ENCODE measurements at regions not wholly inside any gene's neighbourhood (a gene's known extent, or its start where the extent isn't known, plus 50 kb on each side); places are given as distances from the start of the nearest gene placed in this dataset.
"Not testable (repeated sequence)": the region's sequence is repeated elsewhere in the genome, so short reads cannot be mapped to it uniquely, and the experiment has no call there.

DNA sequence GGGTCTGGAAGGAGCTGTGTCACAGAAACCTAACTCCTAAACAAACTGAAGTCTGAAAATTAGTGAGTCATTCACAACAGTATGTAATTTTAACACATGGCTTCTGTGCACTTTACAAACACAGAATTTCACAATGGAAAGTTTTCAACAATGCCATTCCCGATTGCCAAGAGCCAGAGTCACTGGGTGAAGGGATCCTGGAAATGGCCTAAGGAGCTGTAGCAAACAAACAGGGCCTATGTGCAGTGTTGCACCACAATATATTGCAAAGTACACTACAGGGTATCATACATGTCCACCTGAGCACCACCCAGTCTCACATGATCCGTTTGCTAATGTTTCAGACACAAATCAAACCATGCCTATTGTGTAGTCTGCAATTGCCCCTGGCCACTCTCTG, 184.7 kb upstream of the OTX2 start:
- H3K36me3 ChIP-seq (ENCODE audit: control insufficient read depth, insufficient read depth, low read length), result no peaks in the 10 kb centered on the region
- H3K27ac ChIP-seq (ENCODE audit: low read depth, low read length), result no peak overlapping the region
- no peaks in the 10 kb centered on the region for H3K27me3 ChIP-seq (ENCODE audit: control insufficient read depth, insufficient read depth, low read length)
- H3K4me1 ChIP-seq (ENCODE audit: control insufficient read depth, insufficient read depth, low read length), result peaks cover 30% of the 10 kb centered on the region
- no peaks in the 10 kb centered on the region for H3K9me3 ChIP-seq (ENCODE audit: control insufficient read depth, insufficient read depth, low read length)
- H3K9ac ChIP-seq (ENCODE audit: low read depth, low read length), result no peak overlapping the region
- no peak overlapping the region for H3K4me3 ChIP-seq (ENCODE audit: low read depth, low read length)

GRCh38 chr14:56992332-56992820, 182.1 kb upstream of the OTX2 start:
- H3K27ac ChIP-seq (ENCODE audit: low read depth, low read length), result no peak overlapping the region
- no peak overlapping the region for H3K4me3 ChIP-seq (ENCODE audit: low read depth, low read length)
- H3K4me1 ChIP-seq (ENCODE audit: control insufficient read depth, insufficient read depth, low read length), result peaks cover 10% of the 10 kb centered on the region
- H3K9me3 ChIP-seq (ENCODE audit: control insufficient read depth, insufficient read depth, low read length), result no peaks in the 10 kb centered on the region
- H3K9ac ChIP-seq (ENCODE audit: low read depth, low read length), result no peak overlapping the region
- no peaks in the 10 kb centered on the region for H3K36me3 ChIP-seq (ENCODE audit: control insufficient read depth, insufficient read depth, low read length)
- H3K27me3 ChIP-seq (ENCODE audit: control insufficient read depth, insufficient read depth, low read length), result no peaks in the 10 kb centered on the region

GRCh38 chr14:56990991-56991627, 180.8 kb upstream of the OTX2 start:
- not testable (repeated sequence) for H3K9ac ChIP-seq (ENCODE audit: low read depth, low read length); H3K9me3 ChIP-seq (ENCODE audit: control insufficient read depth, insufficient read depth, low read length); H3K27me3 ChIP-seq (ENCODE audit: control insufficient read depth, insufficient read depth, low read length); H3K36me3 ChIP-seq (ENCODE audit: control insufficient read depth, insufficient read depth, low read length); H3K27ac ChIP-seq (ENCODE audit: low read depth, low read length); H3K4me3 ChIP-seq (ENCODE audit: low read depth, low read length); H3K4me1 ChIP-seq (ENCODE audit: control insufficient read depth, insufficient read depth, low read length)

GRCh38 chr14:56989359-56989758, 179.1 kb upstream of the OTX2 start:
- Histone ChIP-seq H3K27ac (ENCODE audit: low read depth, low read length) (no peak overlapping the region), H3K4me3 (ENCODE audit: low read depth, low read length) (no peak overlapping the region), H3K9me3 (ENCODE audit: control insufficient read depth, insufficient read depth, low read length) (no peaks in the 10 kb centered on the region), H3K36me3 (ENCODE audit: control insufficient read depth, insufficient read depth, low read length) (no peaks in the 10 kb centered on the region), H3K27me3 (ENCODE audit: control insufficient read depth, insufficient read depth, low read length) (no peaks in the 10 kb centered on the region), H3K9ac (ENCODE audit: low read depth, low read length) (no peak overlapping the region), H3K4me1 (ENCODE audit: control insufficient read depth, insufficient read depth, low read length) (peaks cover 16% of the 10 kb centered on the region; the same call in 1 of the 2 replicates)

- H3K9me3 ChIP-seq (ENCODE audit: control insufficient read depth, insufficient read depth, low read length), result no peaks in the 10 kb centered on the region
- no peak overlapping the region for H3K27ac ChIP-seq (ENCODE audit: low read depth, low read length)
- H3K4me3 ChIP-seq (ENCODE audit: low read depth, low read length), result no peak overlapping the region
- no peaks in the 10 kb centered on the region for H3K36me3 ChIP-seq (ENCODE audit: control insufficient read depth, insufficient read depth, low read length)
- H3K9ac ChIP-seq (ENCODE audit: low read depth, low read length), result no peak overlapping the region
- peaks cover 13% of the 10 kb centered on the region; the same call in 1 of the 2 replicates for H3K4me1 ChIP-seq (ENCODE audit: control insufficient read depth, insufficient read depth, low read length)
- H3K27me3 ChIP-seq (ENCODE audit: control insufficient read depth, insufficient read depth, low read length), result peaks cover 3% of the 10 kb centered on the region; the same call in 1 of the 2 replicates
Observed at GRCh38 chr14:56979936-56980335, 169.7 kb upstream of the OTX2 start.

GRCh38 chr14:56976211-56976610, 165.9 kb upstream of the OTX2 start:
- Histone ChIP-seq H3K9ac (ENCODE audit: low read depth, low read length) (no peak overlapping the region), H3K4me3 (ENCODE audit: low read depth, low read length) (no peak overlapping the region), H3K4me1 (ENCODE audit: control insufficient read depth, insufficient read depth, low read length) (peaks cover 10% of the 10 kb centered on the region; the same call in 1 of the 2 replicates), H3K27me3 (ENCODE audit: control insufficient read depth, insufficient read depth, low read length) (peaks cover 3% of the 10 kb centered on the region; the same call in 1 of the 2 replicates), H3K36me3 (ENCODE audit: control insufficient read depth, insufficient read depth, low read length) (no peaks in the 10 kb centered on the region), H3K9me3 (ENCODE audit: control insufficient read depth, insufficient read depth, low read length) (no peaks in the 10 kb centered on the region), H3K27ac (ENCODE audit: low read depth, low read length) (no peak overlapping the region)

- H3K27ac ChIP-seq (ENCODE audit: low read depth, low read length), result no peak overlapping the region
- no peaks in the 10 kb centered on the region for H3K36me3 ChIP-seq (ENCODE audit: control insufficient read depth, insufficient read depth, low read length)
- H3K9ac ChIP-seq (ENCODE audit: low read depth, low read length), result no peak overlapping the region
- peaks cover 3% of the 10 kb centered on the region; the same call in 1 of the 2 replicates for H3K27me3 ChIP-seq (ENCODE audit: control insufficient read depth, insufficient read depth, low read length)
- H3K4me3 ChIP-seq (ENCODE audit: low read depth, low read length), result no peak overlapping the region
- H3K9me3 ChIP-seq (ENCODE audit: control insufficient read depth, insufficient read depth, low read length), result no peaks in the 10 kb centered on the region
- H3K4me1 ChIP-seq (ENCODE audit: control insufficient read depth, insufficient read depth, low read length), result peaks cover 10% of the 10 kb centered on the region; the same call in 1 of the 2 replicates
Observed at GRCh38 chr14:56975521-56975920, 165.2 kb upstream of the OTX2 start.

DNA sequence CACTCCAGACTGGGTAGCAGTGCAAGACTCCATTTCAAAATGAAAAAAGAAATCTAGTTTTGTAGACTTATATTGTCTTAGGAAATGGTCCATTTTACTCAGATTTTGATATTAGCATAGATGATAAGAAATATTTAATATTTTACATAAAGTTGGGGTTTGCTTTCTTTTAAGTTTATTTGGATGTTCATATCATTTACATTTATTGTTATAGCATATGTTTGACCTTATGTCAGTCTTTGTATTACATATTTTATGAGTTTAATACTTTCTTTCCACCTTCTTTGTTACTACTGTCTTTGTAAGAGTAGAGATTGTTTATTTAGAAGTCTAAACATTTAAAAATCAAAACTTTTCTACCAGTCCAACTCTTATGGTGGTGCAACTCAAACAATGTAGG, 162.7 kb upstream of the OTX2 start:
- Histone ChIP-seq H3K36me3 (ENCODE audit: control insufficient read depth, insufficient read depth, low read length) (no peaks in the 10 kb centered on the region), H3K4me1 (ENCODE audit: control insufficient read depth, insufficient read depth, low read length) (no peaks in the 10 kb centered on the region), H3K4me3 (ENCODE audit: low read depth, low read length) (no peak overlapping the region), H3K9ac (ENCODE audit: low read depth, low read length) (no peak overlapping the region), H3K9me3 (ENCODE audit: control insufficient read depth, insufficient read depth, low read length) (no peaks in the 10 kb centered on the region), H3K27me3 (ENCODE audit: control insufficient read depth, insufficient read depth, low read length) (peaks cover 3% of the 10 kb centered on the region; the same call in 1 of the 2 replicates), H3K27ac (ENCODE audit: low read depth, low read length) (no peak overlapping the region)

- H3K36me3 ChIP-seq (ENCODE audit: control insufficient read depth, insufficient read depth, low read length), result no peaks in the 10 kb centered on the region
- H3K9me3 ChIP-seq (ENCODE audit: control insufficient read depth, insufficient read depth, low read length), result no peaks in the 10 kb centered on the region
- no peak overlapping the region for H3K27ac ChIP-seq (ENCODE audit: low read depth, low read length)
- no peak overlapping the region for H3K4me3 ChIP-seq (ENCODE audit: low read depth, low read length)
- H3K27me3 ChIP-seq (ENCODE audit: control insufficient read depth, insufficient read depth, low read length), result no peaks in the 10 kb centered on the region
- H3K9ac ChIP-seq (ENCODE audit: low read depth, low read length), result no peak overlapping the region
- peaks cover 14% of the 10 kb centered on the region for H3K4me1 ChIP-seq (ENCODE audit: control insufficient read depth, insufficient read depth, low read length)
Observed at GRCh38 chr14:56964895-56965294, 154.6 kb upstream of the OTX2 start.

DNA sequence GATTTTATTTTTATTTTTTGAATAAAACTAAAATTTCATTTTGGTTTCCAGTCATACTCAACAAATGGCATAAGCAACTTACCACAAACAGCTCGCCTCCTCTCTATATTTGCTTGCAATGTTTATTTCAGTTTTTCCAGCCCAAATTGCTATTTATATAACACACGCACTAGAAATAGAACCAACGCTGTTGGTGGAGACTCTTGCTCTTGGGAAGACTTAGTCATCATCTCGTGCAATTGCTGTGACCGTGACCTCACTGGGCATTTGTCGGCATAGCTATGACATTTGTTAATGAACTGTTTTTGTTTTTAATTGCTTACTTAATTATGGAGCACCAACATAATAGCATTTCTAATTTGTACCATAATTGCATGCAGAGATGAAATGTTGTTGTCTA, 153.1 kb upstream of the OTX2 start:
- no peak overlapping the region for H3K9ac ChIP-seq (ENCODE audit: low read depth, low read length)
- no peak overlapping the region for H3K4me3 ChIP-seq (ENCODE audit: low read depth, low read length)
- peaks cover 14% of the 10 kb centered on the region for H3K4me1 ChIP-seq (ENCODE audit: control insufficient read depth, insufficient read depth, low read length)
- H3K9me3 ChIP-seq (ENCODE audit: control insufficient read depth, insufficient read depth, low read length), result no peaks in the 10 kb centered on the region
- no peak overlapping the region for H3K27ac ChIP-seq (ENCODE audit: low read depth, low read length)
- no peaks in the 10 kb centered on the region for H3K36me3 ChIP-seq (ENCODE audit: control insufficient read depth, insufficient read depth, low read length)
- no peaks in the 10 kb centered on the region for H3K27me3 ChIP-seq (ENCODE audit: control insufficient read depth, insufficient read depth, low read length)

- no peaks in the 10 kb centered on the region for H3K36me3 ChIP-seq (ENCODE audit: control insufficient read depth, insufficient read depth, low read length)
- H3K9me3 ChIP-seq (ENCODE audit: control insufficient read depth, insufficient read depth, low read length), result no peaks in the 10 kb centered on the region
Observed at GRCh38 chr14:56962444-56963080, 152.3 kb upstream of the OTX2 start.

More at GRCh38 chr14:56962444-56963080, 152.3 kb upstream of the OTX2 start:
- no peaks in the 10 kb centered on the region for H3K27me3 ChIP-seq (ENCODE audit: control insufficient read depth, insufficient read depth, low read length)
- no peak overlapping the region for H3K9ac ChIP-seq (ENCODE audit: low read depth, low read length)
- no peak overlapping the region for H3K27ac ChIP-seq (ENCODE audit: low read depth, low read length)
- H3K4me1 ChIP-seq (ENCODE audit: control insufficient read depth, insufficient read depth, low read length), result peaks cover 14% of the 10 kb centered on the region
- H3K4me3 ChIP-seq (ENCODE audit: low read depth, low read length), result no peak overlapping the region

All from HUES48 (cell line).